ENCODE measurements at regions not wholly inside any gene's neighbourhood (a gene's known extent, or its start where the extent isn't known, plus 50 kb on each side); places are given as distances from the start of the nearest gene placed in this dataset.

- no peak for DNase-seq (ENCODE audit: low read depth)
These were observed 355.1 kb downstream of the LIG4 start for GRCh38 chr13:107860284-107860683.

- DNase-seq (ENCODE audit: low read depth): no peak
These were observed 360.5 kb downstream of the LIG4 start for GRCh38 chr13:107854880-107855279.

- DNase-seq (ENCODE audit: low read depth): no peak
These were observed 363.3 kb downstream of the LIG4 start for GRCh38 chr13:107852072-107852471.

GRCh38 chr13:107851670-107852069 lies 363.7 kb downstream of the LIG4 start:
- no peak for DNase-seq (ENCODE audit: low read depth)

- DNase-seq (ENCODE audit: low read depth): no peak
These were observed 367.9 kb downstream of the LIG4 start for GRCh38 chr13:107847406-107847805.

- DNase-seq (ENCODE audit: low read depth): no peak
These were observed 368.7 kb downstream of the LIG4 start for GRCh38 chr13:107846642-107847041.

- DNase-seq (ENCODE audit: low read depth): no peak
These were observed 369.4 kb downstream of the LIG4 start for GRCh38 chr13:107845911-107846310.

GRCh38 chr13:107843681-107844080 lies 371.7 kb downstream of the LIG4 start:
- no peak for DNase-seq (ENCODE audit: low read depth)

- no peak for DNase-seq (ENCODE audit: low read depth)
These were observed 372.1 kb downstream of the LIG4 start for GRCh38 chr13:107843281-107843680.

- DNase-seq (ENCODE audit: low read depth): no peak
These were observed 372.7 kb downstream of the LIG4 start for GRCh38 chr13:107842562-107843180.

GRCh38 chr13:107838588-107839161 lies 376.7 kb downstream of the LIG4 start:
- no peak for DNase-seq (ENCODE audit: low read depth)

GRCh38 chr13:107836685-107837084 lies 378.7 kb downstream of the LIG4 start:
- DNase-seq (ENCODE audit: low read depth): no peak

GRCh38 chr13:107835339-107836018 lies 379.9 kb downstream of the LIG4 start:
- DNase-seq (ENCODE audit: low read depth): no peak

- no peak for DNase-seq (ENCODE audit: low read depth)
These were observed 380.6 kb downstream of the LIG4 start for GRCh38 chr13:107834717-107835116.

- no peak for DNase-seq (ENCODE audit: low read depth)
These were observed 381.1 kb downstream of the LIG4 start for GRCh38 chr13:107834281-107834680.

- no peak for DNase-seq (ENCODE audit: low read depth)
These were observed 382.7 kb downstream of the LIG4 start for GRCh38 chr13:107832500-107833100.

- no peak for DNase-seq (ENCODE audit: low read depth)
These were observed 384.5 kb downstream of the LIG4 start for GRCh38 chr13:107830804-107831203.

GRCh38 chr13:107827840-107828549 lies 387.3 kb downstream of the LIG4 start:
- DNase-seq (ENCODE audit: low read depth): no peak

- no peak for DNase-seq (ENCODE audit: low read depth)
These were observed 390.7 kb downstream of the LIG4 start for GRCh38 chr13:107824635-107825034.

- DNase-seq (ENCODE audit: low read depth): no peak
These were observed 393.3 kb downstream of the LIG4 start for GRCh38 chr13:107822006-107822405.

GRCh38 chr13:107821492-107821891 lies 393.8 kb downstream of the LIG4 start:
- DNase-seq (ENCODE audit: low read depth): no peak

GRCh38 chr13:107819071-107819470 lies 396.3 kb downstream of the LIG4 start:
- DNase-seq (ENCODE audit: low read depth): no peak
